A549 (cell line): ENCODE measurements at regions not wholly inside any gene's neighbourhood (a gene's known extent, or its start where the extent isn't known, plus 50 kb on each side); places are given as distances from the start of the nearest gene placed in this dataset.
"Not testable (repeated sequence)": the region's sequence is repeated elsewhere in the genome, so short reads cannot be mapped to it uniquely, and the experiment has no call there.

Source experiments
- CTCF ChIP-seq: fragments of >200 bp; sonication (Bioruptor Twin); formaldehyde crosslinking; IDR thresholded peaks from 3 replicates; pipeline ENCODE4 v1.5.1; 2016
- EHMT2 ChIP-seq: fragments of 200-600 bp; sonication (generic); IDR thresholded peaks from 2 replicates; pipeline ENCODE4 v1.6.1; 2016; ENCODE audit warnings: antibody characterized with exemption, low read depth, mild to moderate bottlenecking, moderate library complexity
- EP300 ChIP-seq, 2 experiments: fragments of >200 bp; sonication (Bioruptor Twin); formaldehyde crosslinking; IDR thresholded peaks; 2 replicates in 1 of 2; 3 replicates in 1 of 2; pipeline ENCODE4 v1.6.1; 2016 to 2017
- HOXB13 ChIP-seq: fragments of 250-450 bp; sonication (Bioruptor Pico); IDR thresholded peaks from 2 replicates; pipeline ENCODE4 v1.5.0; 2020; ENCODE audit warnings: low read depth, mild to moderate bottlenecking, moderate library complexity
- MAFK ChIP-seq: fragments of 450-650 bp; IDR thresholded peaks from 2 replicates; pipeline ENCODE4 v1.6.1; 2014; ENCODE audit not compliant: partially characterized antibody
- NPAS2 ChIP-seq: fragments of 250-450 bp; sonication (Bioruptor Pico); IDR thresholded peaks from 2 replicates; pipeline ENCODE4 v1.8.0; 2022; ENCODE audit warnings: mild to moderate bottlenecking, moderate library complexity, borderline replicate concordance
- PBX3 ChIP-seq: IDR thresholded peaks from 2 replicates; pipeline ENCODE4 v1.6.1; 2012
- POLR2AphosphoS2 ChIP-seq: conservative IDR thresholded peaks from 2 replicates; pipeline ENCODE4 v1.6.1; 2012; ENCODE audit warnings: low read length, improper control_type of control experiment, inconsistent platforms
- SREBF2 ChIP-seq: fragments of 450-650 bp; IDR thresholded peaks from 2 replicates; pipeline ENCODE4 v1.6.1; 2014; ENCODE audit warnings: mild to moderate bottlenecking, moderate library complexity

GRCh38 chr6:78807655-78808355 is 59.5 kb upstream of the IRAK1BP1 start:
- not testable (repeated sequence) for TF ChIP-seq EP300 (IDR thresholded peaks at IDR 0.05); MAFK; SREBF2; CTCF; NPAS2 (CRISPR knock-in tag); EHMT2; POLR2AphosphoS2; HOXB13 (CRISPR knock-in tag); PBX3
